ENCODE measurements at regions not wholly inside any gene's neighbourhood (a gene's known extent, or its start where the extent isn't known, plus 50 kb on each side); places are given as distances from the start of the nearest gene placed in this dataset.

DNA sequence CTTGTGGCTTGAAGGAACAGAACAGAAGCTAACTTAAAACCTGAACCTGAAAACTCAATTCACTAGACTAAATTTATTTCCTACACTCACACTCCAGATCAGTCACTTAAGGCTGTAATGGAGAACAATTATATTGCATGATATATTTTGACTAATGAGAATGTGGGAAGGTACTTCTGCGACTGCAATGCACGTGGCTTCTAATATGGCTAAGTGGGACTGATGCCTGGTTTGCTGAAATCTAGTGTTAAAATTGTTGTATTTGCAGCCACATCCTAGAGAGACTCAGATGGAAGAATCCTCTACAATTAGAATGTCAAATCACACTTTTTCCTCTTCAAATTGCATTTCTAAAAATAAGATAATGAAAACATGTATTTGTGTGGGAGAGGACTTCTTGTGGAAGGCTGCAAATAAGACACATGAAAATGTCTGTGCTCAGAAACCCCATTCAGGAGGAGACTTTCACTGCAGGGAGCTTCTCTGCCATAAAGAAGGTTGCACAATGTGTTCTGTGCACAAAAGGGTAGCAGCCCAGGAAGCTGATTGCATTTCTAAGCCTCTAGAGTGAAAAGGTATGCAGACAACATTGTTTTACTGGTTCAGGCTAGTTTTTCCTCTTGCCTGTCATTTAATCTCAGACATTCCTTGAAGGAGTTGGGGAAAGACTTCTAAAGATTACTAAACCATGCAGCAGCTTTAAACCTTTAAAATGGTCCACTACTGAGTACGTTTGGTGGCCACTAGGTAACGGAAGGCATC, 224.3 kb downstream of the NEDD1 start:
- ChIA-PET POLR2A (no interaction called here), CTCF (interaction anchor here (0.7 to 1.1 kb wide), 2 partner anchors 17 to 441 kb away, joined by 3 to 4 read pairs; no protein-coding TSS in a partner anchor)
- H3K27ac ChIP-seq (ENCODE audit: extremely low read depth, low read depth, low read length) = no peak overlapping the region
- no peak for TF ChIP-seq ZNF510 (tag by site-specific recombination; IDR thresholded peaks at IDR 0.05; ENCODE audit: insufficient replicate concordance)
- TF ChIP-seq KLF8 (tag by site-specific recombination; IDR thresholded peaks at IDR 0.05) = no peak
- TF ChIP-seq ZSCAN16 (tag by site-specific recombination; IDR thresholded peaks at IDR 0.05) = no peak
- TF ChIP-seq YY1 (tag by site-specific recombination; IDR thresholded peaks at IDR 0.05) = no peak
- no peak for TF ChIP-seq ZNF24 (tag by site-specific recombination; IDR thresholded peaks at IDR 0.05)
- TF ChIP-seq, protein P1, sequence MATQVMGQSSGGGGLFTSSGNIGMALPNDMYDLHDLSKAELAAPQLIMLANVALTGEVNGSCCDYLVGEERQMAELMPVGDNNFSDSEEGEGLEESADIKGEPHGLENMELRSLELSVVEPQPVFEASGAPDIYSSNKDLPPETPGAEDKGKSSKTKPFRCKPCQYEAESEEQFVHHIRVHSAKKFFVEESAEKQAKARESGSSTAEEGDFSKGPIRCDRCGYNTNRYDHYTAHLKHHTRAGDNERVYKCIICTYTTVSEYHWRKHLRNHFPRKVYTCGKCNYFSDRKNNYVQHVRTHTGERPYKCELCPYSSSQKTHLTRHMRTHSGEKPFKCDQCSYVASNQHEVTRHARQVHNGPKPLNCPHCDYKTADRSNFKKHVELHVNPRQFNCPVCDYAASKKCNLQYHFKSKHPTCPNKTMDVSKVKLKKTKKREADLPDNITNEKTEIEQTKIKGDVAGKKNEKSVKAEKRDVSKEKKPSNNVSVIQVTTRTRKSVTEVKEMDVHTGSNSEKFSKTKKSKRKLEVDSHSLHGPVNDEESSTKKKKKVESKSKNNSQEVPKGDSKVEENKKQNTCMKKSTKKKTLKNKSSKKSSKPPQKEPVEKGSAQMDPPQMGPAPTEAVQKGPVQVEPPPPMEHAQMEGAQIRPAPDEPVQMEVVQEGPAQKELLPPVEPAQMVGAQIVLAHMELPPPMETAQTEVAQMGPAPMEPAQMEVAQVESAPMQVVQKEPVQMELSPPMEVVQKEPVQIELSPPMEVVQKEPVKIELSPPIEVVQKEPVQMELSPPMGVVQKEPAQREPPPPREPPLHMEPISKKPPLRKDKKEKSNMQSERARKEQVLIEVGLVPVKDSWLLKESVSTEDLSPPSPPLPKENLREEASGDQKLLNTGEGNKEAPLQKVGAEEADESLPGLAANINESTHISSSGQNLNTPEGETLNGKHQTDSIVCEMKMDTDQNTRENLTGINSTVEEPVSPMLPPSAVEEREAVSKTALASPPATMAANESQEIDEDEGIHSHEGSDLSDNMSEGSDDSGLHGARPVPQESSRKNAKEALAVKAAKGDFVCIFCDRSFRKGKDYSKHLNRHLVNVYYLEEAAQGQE (tag by site-specific recombination; IDR thresholded peaks at IDR 0.05) = no peak
- no peak for TF ChIP-seq ZNF623 (tag by site-specific recombination; IDR thresholded peaks at IDR 0.05)
- TF ChIP-seq, protein P2, sequence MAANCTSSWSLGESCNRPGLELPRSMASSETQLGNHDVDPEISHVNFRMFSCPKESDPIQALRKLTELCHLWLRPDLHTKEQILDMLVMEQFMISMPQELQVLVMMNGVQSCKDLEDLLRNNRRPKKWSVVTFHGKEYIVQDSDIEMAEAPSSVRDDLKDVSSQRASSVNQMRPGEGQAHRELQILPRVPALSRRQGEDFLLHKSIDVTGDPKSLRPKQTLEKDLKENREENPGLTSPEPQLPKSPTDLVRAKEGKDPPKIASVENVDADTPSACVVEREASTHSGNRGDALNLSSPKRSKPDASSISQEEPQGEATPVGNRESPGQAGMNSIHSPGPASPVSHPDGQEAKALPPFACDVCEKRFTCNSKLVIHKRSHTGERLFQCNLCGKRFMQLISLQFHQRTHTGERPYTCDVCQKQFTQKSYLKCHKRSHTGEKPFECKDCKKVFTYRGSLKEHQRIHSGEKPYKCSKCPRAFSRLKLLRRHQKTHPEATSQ (tag by site-specific recombination; IDR thresholded peaks at IDR 0.05) = no peak
- no peak for TF ChIP-seq ZNF558 (tag by site-specific recombination; IDR thresholded peaks at IDR 0.05)
- TF ChIP-seq FEZF1 (tag by site-specific recombination; IDR thresholded peaks at IDR 0.05) = no peak
- TF ChIP-seq, protein P3, sequence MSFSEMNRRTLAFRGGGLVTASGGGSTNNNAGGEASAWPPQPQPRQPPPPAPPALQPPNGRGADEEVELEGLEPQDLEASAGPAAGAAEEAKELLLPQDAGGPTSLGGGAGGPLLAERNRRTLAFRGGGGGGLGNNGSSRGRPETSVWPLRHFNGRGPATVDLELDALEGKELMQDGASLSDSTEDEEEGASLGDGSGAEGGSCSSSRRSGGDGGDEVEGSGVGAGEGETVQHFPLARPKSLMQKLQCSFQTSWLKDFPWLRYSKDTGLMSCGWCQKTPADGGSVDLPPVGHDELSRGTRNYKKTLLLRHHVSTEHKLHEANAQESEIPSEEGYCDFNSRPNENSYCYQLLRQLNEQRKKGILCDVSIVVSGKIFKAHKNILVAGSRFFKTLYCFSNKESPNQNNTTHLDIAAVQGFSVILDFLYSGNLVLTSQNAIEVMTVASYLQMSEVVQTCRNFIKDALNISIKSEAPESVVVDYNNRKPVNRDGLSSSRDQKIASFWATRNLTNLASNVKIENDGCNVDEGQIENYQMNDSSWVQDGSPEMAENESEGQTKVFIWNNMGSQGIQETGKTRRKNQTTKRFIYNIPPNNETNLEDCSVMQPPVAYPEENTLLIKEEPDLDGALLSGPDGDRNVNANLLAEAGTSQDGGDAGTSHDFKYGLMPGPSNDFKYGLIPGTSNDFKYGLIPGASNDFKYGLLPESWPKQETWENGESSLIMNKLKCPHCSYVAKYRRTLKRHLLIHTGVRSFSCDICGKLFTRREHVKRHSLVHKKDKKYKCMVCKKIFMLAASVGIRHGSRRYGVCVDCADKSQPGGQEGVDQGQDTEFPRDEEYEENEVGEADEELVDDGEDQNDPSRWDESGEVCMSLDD (tag by site-specific recombination; IDR thresholded peaks at IDR 0.05) = no peak
- TF ChIP-seq ZNF791 (tag by site-specific recombination; IDR thresholded peaks at IDR 0.05) = no peak
- no peak for TF ChIP-seq ZNF138 (tag by site-specific recombination; IDR thresholded peaks at IDR 0.05; ENCODE audit: borderline replicate concordance)
- TF ChIP-seq ZNF433 (tag by site-specific recombination; IDR thresholded peaks at IDR 0.05; ENCODE audit: low read depth) = no peak
- no peak for TF ChIP-seq GLIS2 (tag by site-specific recombination; IDR thresholded peaks at IDR 0.05)
- TF ChIP-seq, protein P4, sequence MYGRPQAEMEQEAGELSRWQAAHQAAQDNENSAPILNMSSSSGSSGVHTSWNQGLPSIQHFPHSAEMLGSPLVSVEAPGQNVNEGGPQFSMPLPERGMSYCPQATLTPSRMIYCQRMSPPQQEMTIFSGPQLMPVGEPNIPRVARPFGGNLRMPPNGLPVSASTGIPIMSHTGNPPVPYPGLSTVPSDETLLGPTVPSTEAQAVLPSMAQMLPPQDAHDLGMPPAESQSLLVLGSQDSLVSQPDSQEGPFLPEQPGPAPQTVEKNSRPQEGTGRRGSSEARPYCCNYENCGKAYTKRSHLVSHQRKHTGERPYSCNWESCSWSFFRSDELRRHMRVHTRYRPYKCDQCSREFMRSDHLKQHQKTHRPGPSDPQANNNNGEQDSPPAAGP (tag by site-specific recombination; IDR thresholded peaks at IDR 0.05) = no peak
- TF ChIP-seq ZNF132 (tag by site-specific recombination; IDR thresholded peaks at IDR 0.05; ENCODE audit: borderline replicate concordance) = no peak
- H3K4me1 ChIP-seq (ENCODE audit: control insufficient read depth, insufficient read depth, low read length) = no peaks in the 10 kb centered on the region
- no peaks in the 10 kb centered on the region for H3K9me3 ChIP-seq (ENCODE audit: control insufficient read depth, insufficient read depth, low read depth, low read length)
- H3K36me3 ChIP-seq (ENCODE audit: control insufficient read depth in 2 of 2, insufficient read depth in 1 of 2, low read length in 2 of 2) = no peaks in the 10 kb centered on the region
- no peak overlapping the region for H3K4me3 ChIP-seq (ENCODE audit: low read depth, low read length)
